ENCODE measurements at regions not wholly inside any gene's neighbourhood (a gene's known extent, or its start where the extent isn't known, plus 50 kb on each side); places are given as distances from the start of the nearest gene placed in this dataset.

- no peak for DNase-seq (ENCODE audit: low read depth)
Measured at GRCh38 chrY:8202837-8203236, 1134.4 kb upstream of the TSPY4 start.

DNA sequence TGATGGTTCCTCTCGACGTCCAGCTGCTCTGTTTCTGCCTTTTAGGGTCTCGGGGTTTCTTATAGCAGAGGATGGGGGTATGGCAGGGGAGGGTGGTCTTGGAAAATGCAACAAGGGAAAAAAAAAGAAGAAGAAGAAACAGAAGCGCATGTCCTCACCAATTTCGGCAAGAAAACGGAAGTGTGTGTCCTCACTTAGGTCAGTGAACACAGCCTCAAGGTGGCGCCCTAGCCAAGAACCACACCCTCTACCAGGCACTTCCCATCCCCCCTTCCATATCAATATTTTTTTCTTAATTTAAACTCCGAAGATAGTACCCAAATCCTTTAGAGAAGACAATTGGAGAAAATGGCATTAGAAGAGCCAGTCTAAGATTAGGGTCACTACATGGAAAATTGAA lies 1096.1 kb upstream of the TSPY4 start:
- DNase-seq (ENCODE audit: low read depth) = no peak

DNA sequence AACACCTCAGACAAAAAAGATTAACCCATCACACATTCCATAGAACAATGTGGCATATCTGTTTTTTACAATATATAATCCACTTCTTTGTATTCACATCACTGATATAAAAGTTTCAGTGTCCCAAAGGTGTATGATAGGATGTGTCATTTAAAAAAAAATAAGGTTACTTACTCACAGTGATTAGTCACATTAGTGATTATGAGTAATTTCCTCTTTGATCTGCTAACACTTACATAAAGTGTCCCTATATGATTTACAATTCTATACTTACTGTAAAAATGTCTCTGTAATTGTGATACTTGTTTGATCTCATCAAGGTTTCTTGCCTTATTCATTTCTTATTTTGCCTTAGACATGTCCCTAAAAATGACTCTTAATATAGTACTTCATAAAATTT lies 1063.5 kb upstream of the TSPY4 start:
- DNase-seq (ENCODE audit: low read depth) = no peak

GRCh38 chrY:8305021-8305420 lies 1032.2 kb upstream of the TSPY4 start:
- no peak for DNase-seq (ENCODE audit: low read depth)

- no peak for DNase-seq (ENCODE audit: low read depth)
Measured at GRCh38 chrY:8324113-8324512, 1013.2 kb upstream of the TSPY4 start.

- no peak for DNase-seq (ENCODE audit: low read depth)
Measured at GRCh38 chrY:8326944-8327343, 1010.3 kb upstream of the TSPY4 start.

DNA sequence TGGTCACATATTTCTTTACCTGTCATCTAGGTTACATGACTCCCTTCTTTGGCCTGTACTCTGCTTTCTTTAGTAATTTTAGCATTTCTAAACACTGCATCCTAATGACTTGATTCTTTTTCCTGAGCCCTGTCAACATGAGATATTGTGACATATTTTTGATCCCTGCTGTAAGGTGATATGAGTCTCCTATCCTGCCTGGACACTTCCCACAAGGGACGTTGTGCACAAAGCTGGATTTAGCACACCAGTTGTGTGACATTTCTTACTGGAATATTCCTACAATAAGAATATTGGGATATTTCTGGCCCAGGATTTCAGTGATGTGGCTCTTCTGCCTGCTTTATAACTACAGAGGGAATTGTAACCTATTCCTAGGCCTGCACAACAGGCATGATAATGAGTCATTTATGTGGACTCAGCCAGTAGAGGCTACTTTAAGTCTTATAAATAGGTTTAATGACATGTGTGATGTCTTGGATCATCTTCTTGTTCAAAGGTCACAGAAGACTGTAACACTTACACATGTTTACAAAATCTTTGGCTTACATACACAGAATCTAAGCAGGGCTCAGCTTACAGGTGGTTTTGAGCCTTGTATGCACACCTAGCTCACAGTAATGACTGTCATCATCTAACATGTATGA lies 1009.4 kb upstream of the TSPY4 start:
- DNase-seq (ENCODE audit: low read depth) = no peak

- DNase-seq (ENCODE audit: low read depth) = no peak
Measured at GRCh38 chrY:8329431-8329830, 1007.8 kb upstream of the TSPY4 start.

DNA sequence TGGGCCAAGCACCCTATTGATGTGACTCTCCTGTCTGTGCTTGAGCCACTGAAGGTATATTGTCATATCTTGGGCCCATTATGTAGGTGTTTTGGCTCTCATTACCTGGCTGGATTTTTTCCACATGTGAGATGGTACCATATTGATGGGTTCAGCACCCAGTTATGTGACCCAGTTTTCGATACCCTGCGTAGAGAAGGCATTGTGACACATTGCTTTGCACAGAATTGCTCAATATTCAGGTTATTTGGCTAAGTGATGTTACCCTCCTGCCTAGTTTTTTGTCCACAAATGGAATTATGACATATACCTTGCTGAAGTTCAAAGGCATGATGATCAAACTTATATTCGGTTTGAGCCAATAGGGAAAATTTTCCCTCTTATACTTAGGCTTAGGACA lies 1007.3 kb upstream of the TSPY4 start:
- no peak for DNase-seq (ENCODE audit: low read depth)

- DNase-seq (ENCODE audit: low read depth) = no peak
Measured at GRCh38 chrY:8333328-8333727, 1003.9 kb upstream of the TSPY4 start.

DNA sequence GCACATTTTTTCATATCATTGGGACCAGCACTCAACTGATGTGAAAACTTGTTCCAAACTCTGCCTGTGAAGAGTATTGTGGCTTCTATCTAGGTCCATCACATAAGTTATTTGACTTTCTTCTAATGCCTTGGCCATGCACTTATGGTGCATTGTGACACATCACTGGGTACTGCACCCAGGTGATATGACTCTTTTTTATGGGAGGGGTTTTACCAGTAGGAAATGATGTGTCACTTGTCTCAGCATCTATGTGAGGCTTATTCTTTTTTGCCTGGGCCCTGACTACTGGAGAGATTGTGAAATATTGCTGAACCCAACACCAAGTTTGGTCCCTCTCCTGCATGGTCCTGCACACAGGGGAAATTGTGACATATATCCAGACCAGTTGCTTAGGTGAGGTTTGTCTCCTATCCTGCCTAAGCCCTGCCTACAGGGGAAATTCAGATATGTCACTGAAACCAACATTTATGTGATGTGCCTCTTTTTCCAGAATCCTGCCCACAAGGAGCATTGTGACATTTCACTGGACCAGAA lies 1001.9 kb upstream of the TSPY4 start:
- no peak for DNase-seq (ENCODE audit: low read depth)

DNA sequence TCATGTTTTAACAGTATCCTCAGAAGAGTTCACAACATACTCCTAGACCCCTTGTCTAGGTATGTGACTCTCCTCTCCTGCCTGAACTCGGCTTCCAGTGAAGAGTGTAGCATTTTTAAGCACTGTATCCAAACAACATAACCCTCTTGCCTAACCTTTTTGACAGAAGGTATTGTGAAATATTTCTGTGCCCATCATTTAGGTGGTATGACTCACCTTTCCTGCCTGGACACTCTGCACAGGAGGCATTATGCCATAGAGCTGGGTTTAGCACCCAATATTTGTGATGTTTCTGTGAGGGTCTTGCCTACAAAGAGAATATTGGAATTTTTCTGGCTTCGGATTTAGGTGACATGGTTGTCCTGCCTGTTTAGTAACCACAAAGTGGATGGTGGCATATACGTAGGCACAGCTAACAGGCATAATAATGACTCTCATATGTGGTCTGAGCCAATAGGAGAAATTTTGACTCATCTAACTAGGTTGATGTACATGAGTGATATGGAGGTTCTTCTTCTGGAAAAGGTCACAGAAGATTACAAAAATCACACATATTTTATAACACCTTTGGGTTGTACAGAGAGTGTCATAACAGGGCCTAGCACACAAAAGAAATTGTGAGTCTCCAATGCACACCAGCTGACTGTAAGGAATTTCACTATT lies 1001.0 kb upstream of the TSPY4 start:
- DNase-seq (ENCODE audit: low read depth) = no peak

DNA sequence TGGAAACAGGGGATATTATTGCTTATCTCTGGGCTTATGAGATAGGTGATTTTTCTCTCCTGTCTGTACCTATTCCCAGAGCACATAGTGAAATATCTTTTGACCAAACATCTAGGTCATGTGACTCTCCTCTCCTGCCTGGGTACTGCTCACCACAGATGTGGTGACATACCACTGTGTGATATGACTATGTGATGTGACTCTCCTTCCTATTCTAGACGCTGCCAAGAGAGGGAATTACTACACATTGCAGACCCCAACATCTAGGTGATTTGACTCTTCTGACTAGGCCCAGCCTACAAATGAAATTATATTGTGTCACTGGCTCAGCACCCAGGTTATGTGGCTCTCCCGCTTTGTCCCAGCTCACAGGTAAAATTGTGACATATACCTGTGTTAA lies 996.3 kb upstream of the TSPY4 start:
- no peak for DNase-seq (ENCODE audit: low read depth)

- DNase-seq (ENCODE audit: low read depth) = no peak
Measured at GRCh38 chrY:8342173-8342572, 995.1 kb upstream of the TSPY4 start.

- DNase-seq (ENCODE audit: low read depth) = no peak
Measured at GRCh38 chrY:8351241-8351640, 986.0 kb upstream of the TSPY4 start.

DNA sequence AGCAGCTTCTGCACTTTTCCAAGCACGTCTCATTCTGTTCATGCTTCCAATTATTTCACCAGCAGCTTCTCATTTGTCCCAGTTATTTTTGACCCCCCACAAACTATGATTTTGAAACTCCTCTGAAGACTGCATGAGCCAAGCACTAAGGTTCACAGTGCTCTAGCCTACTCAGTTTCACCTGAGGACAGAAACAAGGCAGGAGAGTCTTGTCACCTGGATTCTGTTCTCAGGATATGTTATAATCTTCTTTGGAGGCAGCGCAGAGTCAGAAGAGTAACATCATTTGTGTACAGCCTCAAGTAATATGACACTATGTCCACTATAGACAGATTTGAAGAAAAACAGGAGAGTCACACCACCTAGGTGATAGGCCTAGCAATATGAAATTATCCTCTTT lies 985.1 kb upstream of the TSPY4 start:
- no peak for DNase-seq (ENCODE audit: low read depth)

DNA sequence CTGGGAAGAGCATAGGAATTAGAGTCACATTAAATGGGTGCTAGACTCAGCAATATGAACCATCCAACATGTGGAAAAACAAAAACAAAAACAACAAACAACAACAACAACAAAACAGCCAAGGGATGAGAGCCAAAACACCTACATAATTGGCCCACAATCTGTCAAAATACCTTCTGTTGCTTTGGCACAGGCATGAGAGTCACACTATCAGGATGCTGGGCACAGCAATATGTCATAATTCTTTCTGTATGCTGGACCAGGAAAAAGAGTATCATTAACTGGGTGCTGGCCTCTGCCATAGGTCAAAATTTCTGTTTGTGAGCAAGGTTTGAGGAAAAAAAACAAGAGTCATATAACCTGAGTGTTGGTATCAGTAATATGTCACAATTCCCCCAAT lies 979.1 kb upstream of the TSPY4 start:
- DNase-seq (ENCODE audit: low read depth) = no peak

DNA sequence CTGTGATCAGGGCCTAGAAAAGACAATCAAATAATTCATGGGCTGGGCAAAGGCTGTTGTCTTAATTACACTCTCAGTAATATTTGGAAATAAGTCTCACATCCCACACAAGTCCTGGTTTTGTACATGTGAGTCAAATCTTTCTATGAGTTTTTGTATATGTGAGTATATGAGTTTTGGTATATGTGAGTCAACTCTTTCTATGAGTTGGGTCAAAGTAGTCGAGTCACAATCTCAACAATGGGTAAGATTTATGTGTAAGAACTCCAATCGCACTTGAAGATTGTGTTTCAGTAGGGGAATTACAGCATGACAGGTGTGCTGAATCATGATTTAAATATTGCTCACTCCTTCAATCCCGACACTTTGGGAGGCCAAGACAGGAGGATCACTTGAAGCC lies 975.5 kb upstream of the TSPY4 start:
- no peak for DNase-seq (ENCODE audit: low read depth)

GRCh38 chrY:8377491-8377890 lies 959.8 kb upstream of the TSPY4 start:
- no peak for DNase-seq (ENCODE audit: low read depth)

DNA sequence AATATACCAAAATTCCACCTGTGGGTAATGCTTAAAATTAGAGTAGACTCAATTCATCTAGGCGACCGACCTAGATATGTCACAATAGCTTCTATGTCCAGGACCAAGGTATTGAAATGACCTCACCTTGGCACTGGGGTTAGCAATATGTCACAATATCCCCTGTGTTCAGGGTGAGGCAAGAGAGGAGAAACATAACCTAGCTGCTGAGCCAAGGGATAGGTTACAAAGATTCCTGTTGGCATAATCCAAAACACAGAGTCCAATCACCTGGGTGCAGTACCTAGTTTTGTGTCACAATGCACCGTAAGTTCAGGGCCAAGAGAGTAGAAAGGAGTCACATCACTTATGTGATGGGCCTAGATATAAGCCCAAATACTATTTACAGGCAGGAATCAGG lies 957.5 kb upstream of the TSPY4 start:
- DNase-seq (ENCODE audit: low read depth) = no peak

DNA sequence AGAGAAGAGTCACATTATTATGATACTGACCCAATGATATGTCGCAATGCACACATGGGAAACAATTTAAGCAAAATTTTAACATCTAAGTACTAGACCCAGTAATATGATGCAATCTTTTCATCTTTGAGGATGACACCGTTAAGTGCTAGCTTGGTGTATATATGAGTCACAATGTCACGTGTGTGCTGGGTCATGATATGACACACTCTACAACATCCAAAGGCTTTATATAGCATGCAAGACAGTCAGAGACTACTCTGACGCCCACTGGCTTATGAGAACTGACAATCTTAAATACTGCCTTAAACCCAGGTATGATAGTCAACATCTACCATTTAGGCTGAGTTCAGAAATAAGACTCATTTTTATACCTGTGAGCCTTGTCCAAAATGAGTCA lies 955.8 kb upstream of the TSPY4 start:
- DNase-seq (ENCODE audit: low read depth) = no peak

GRCh38 chrY:8386053-8386452 lies 951.2 kb upstream of the TSPY4 start:
- DNase-seq (ENCODE audit: low read depth) = no peak

GRCh38 chrY:8388512-8388911 lies 948.8 kb upstream of the TSPY4 start:
- DNase-seq (ENCODE audit: low read depth) = no peak

- DNase-seq (ENCODE audit: low read depth) = no peak
Measured at GRCh38 chrY:8390310-8390709, 947.0 kb upstream of the TSPY4 start.
